ENCODE measurements at regions not wholly inside any gene's neighbourhood (a gene's known extent, or its start where the extent isn't known, plus 50 kb on each side); places are given as distances from the start of the nearest gene placed in this dataset.

DNA sequence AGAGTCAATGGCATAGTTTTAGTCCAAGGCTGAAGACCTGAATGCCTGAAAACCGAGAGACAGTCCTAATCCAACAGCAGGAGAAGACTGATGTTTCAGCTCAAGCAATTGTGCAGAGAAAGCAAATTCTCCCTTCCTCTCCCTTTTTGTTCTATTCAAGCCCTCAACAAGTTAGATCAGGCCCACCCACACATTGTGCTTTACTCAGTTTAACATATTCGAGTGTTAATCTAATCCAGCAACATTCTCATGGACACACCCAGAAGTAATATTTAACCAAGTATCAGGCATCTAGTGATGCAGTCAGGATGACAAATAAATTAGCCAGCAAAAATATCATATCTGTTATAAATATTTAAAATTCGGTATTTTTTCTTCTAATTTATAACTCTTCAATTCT, 261.1 kb downstream of the HDGFL1 start:
- TF ChIP-seq, protein P1, sequence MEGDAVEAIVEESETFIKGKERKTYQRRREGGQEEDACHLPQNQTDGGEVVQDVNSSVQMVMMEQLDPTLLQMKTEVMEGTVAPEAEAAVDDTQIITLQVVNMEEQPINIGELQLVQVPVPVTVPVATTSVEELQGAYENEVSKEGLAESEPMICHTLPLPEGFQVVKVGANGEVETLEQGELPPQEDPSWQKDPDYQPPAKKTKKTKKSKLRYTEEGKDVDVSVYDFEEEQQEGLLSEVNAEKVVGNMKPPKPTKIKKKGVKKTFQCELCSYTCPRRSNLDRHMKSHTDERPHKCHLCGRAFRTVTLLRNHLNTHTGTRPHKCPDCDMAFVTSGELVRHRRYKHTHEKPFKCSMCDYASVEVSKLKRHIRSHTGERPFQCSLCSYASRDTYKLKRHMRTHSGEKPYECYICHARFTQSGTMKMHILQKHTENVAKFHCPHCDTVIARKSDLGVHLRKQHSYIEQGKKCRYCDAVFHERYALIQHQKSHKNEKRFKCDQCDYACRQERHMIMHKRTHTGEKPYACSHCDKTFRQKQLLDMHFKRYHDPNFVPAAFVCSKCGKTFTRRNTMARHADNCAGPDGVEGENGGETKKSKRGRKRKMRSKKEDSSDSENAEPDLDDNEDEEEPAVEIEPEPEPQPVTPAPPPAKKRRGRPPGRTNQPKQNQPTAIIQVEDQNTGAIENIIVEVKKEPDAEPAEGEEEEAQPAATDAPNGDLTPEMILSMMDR (IDR thresholded peaks at IDR 0.05) = no peak
- no peak for TF ChIP-seq POLR2A (IDR thresholded peaks at IDR 0.05)
